HepG2 (cell line): ENCODE measurements at regions not wholly inside any gene's neighbourhood (a gene's known extent, or its start where the extent isn't known, plus 50 kb on each side); places are given as distances from the start of the nearest gene placed in this dataset.

ENCODE experiments used
- BHLHE40 ChIP-seq: IDR thresholded peaks from 2 replicates; pipeline ENCODE4 v1.6.1; 2011; ENCODE audit warnings: low read length, improper control_type of control experiment
- CBX2 ChIP-seq, 2 experiments: fragments of 200-600 bp in 1 of 2; sonication (generic); formaldehyde crosslinking in 1 of 2; IDR thresholded peaks; 2 replicates each; pipeline versions ENCODE4 v1.7.0 to v1.8.1; 2018 to 2022; ENCODE audit warnings: low read depth in 2 of 2, low read length in 1 of 2, mild to moderate bottlenecking in 1 of 2, missing genetic modification reagents in 1 of 2
- CTCF ChIP-seq: sonication (generic); formaldehyde crosslinking; IDR thresholded peaks from 2 replicates; pipeline ENCODE4 v1.5.0; 2020; ENCODE audit warnings: mild to moderate bottlenecking, missing genetic modification reagents, moderate library complexity
- NR2C2 ChIP-seq: sonication (generic); formaldehyde crosslinking; IDR thresholded peaks from 2 replicates; pipeline ENCODE4 v1.4.0; 2020; ENCODE audit warnings: missing genetic modification reagents, mild to moderate bottlenecking, moderate library complexity, borderline replicate concordance
- RAD51 ChIP-seq: fragments of 450-650 bp; IDR thresholded peaks from 2 replicates; pipeline ENCODE4 v1.6.1; 2016; ENCODE audit warnings: borderline replicate concordance
- RFX5 ChIP-seq: IDR thresholded peaks from 2 replicates; pipeline ENCODE4 v1.6.1; 2011; ENCODE audit warnings: low read depth, low read length, improper control_type of control experiment
- RORA ChIP-seq: sonication (generic); formaldehyde crosslinking; IDR thresholded peaks from 2 replicates; pipeline ENCODE4 v1.5.0; 2020; ENCODE audit warnings: mild to moderate bottlenecking, missing genetic modification reagents, moderate library complexity
- TAF1 ChIP-seq: sonication (generic); formaldehyde crosslinking; IDR thresholded peaks from 2 replicates; pipeline ENCODE4 v1.4.0; 2020; ENCODE audit warnings: missing genetic modification reagents
- U2AF2 ChIP-seq: fragments of 200-400 bp; formaldehyde crosslinking; IDR thresholded peaks from 2 replicates; pipeline ENCODE4 v1.6.1; 2017; ENCODE audit warnings: low read depth, mild to moderate bottlenecking, low read length
- YY1 ChIP-seq: IDR thresholded peaks from 2 replicates; pipeline ENCODE4 v1.6.1; 2011; ENCODE audit warnings: low read length, low read depth, moderate library complexity, mild to moderate bottlenecking; ENCODE audit not compliant: insufficient read depth, insufficient replicate concordance
- ZFP36L1 ChIP-seq: sonication (generic); formaldehyde crosslinking; IDR thresholded peaks from 2 replicates; pipeline ENCODE4 v1.8.0; 2022; ENCODE audit warnings: mild to moderate bottlenecking, missing genetic modification reagents, moderate library complexity
- TF ChIP-seq, protein P1 (sequence below): sonication (generic); formaldehyde crosslinking; IDR thresholded peaks from 2 replicates; pipeline ENCODE4 v1.8.0; 2022; ENCODE audit warnings: low read depth, missing genetic modification reagents

- TF ChIP-seq CTCF (CRISPR knock-in tag), result no peak
- no peak for TF ChIP-seq CBX2 (IDR thresholded peaks at IDR 0.05; ENCODE audit: low read depth, low read length)
- TF ChIP-seq CBX2 (CRISPR knock-in tag; IDR thresholded peaks at IDR 0.05; ENCODE audit: low read depth), result no peak
- no peak for TF ChIP-seq YY1
- no peak for TF ChIP-seq BHLHE40
- TF ChIP-seq, protein P1, sequence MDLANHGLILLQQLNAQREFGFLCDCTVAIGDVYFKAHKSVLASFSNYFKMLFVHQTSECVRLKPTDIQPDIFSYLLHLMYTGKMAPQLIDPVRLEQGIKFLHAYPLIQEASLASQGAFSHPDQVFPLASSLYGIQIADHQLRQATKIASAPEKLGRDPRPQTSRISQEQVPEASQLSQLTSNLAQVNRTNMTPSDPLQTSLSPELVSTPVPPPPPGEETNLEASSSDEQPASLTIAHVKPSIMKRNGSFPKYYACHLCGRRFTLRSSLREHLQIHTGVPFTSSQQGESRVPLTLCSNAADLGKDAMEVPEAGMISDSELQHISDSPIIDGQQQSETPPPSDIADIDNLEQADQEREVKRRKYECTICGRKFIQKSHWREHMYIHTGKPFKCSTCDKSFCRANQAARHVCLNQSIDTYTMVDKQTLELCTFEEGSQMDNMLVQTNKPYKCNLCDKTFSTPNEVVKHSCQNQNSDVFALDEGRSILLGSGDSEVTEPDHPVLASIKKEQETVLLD (CRISPR knock-in tag), result no peak
- no peak for TF ChIP-seq TAF1
- TF ChIP-seq RORA (CRISPR knock-in tag), result no peak
- no peak for TF ChIP-seq RAD51
- TF ChIP-seq RFX5, result no peak
- no peak for TF ChIP-seq ZFP36L1 (CRISPR knock-in tag)
- no peak for TF ChIP-seq NR2C2
- TF ChIP-seq U2AF2, result no peak
These were observed 112.1 kb upstream of the SOX1 start for GRCh38 chr13:111954661-111955411.
